Thyroid gland (tissue), 4 donors: ENCODE measurements at regions not wholly inside any gene's neighbourhood (a gene's known extent, or its start where the extent isn't known, plus 50 kb on each side); places are given as distances from the start of the nearest gene placed in this dataset.

ENCODE experiments used
- DNase-seq, 2 donors: peaks; one replicate each; pipeline ENCODE4 v3.0.0-alpha.2; 2019
- H3K27ac ChIP-seq, 3 donors: fragments of 200-600 bp; sonication (generic); 1 replicate in 2 of 3; 2 replicates in 1 of 3; pipeline ENCODE4 v1.5.1; 2016 to 2019; ENCODE audit warnings: mild to moderate bottlenecking in 1 of 3, moderate library complexity in 1 of 3
- H3K27me3 ChIP-seq: fragments of 200-600 bp; sonication (generic); one replicate; pipeline ENCODE4 v1.5.1; 2019
- H3K36me3 ChIP-seq, 2 donors: fragments of 200-600 bp; sonication (generic); one replicate each; pipeline ENCODE4 v1.5.1; 2016 to 2019
- H3K4me1 ChIP-seq, 2 donors: fragments of 200-600 bp; sonication (generic); one replicate each; pipeline ENCODE4 v1.5.1; 2017 to 2019
- H3K4me3 ChIP-seq, 3 donors: fragments of 200-600 bp; sonication (generic); replicated peaks in 1 of 3; 1 replicate in 2 of 3; 2 replicates in 1 of 3; pipeline ENCODE4 v1.5.1; 2016; ENCODE audit warnings: mild to moderate bottlenecking in 1 of 3
- H3K9me3 ChIP-seq: fragments of 200-600 bp; sonication (generic); one replicate; pipeline ENCODE4 v1.5.1; 2017
- CTCF ChIP-seq, 6 experiments: fragments of 200-600 bp in 3 of 6; fragments of 450-650 bp in 3 of 6; sonication (generic) in 3 of 6; IDR thresholded peaks; one replicate each; pipeline ENCODE4 v1.5.1; 2016 to 2019; ENCODE audit warnings: antibody characterized with exemption in 6 of 6, mild to moderate bottlenecking in 2 of 6, inconsistent platforms in 1 of 6, moderate library complexity in 1 of 6
- POLR2A ChIP-seq, 2 donors: fragments of 450-650 bp; IDR thresholded peaks; one replicate each; pipeline ENCODE4 v1.6.1; 2017; ENCODE audit warnings: antibody characterized with exemption in 2 of 2, mild to moderate bottlenecking in 2 of 2, moderate library complexity in 1 of 2
- WGBS, 2 donors: methylation state at CpG; one replicate each; pipeline ENCODE4 v1.1.5; 2017; 5-methylcytosine and 5-hydroxymethylcytosine counted together
- intact Hi-C: fragments of 100-400 bp; cut with DNase I; formaldehyde crosslinking; loops from one replicate; pipeline ENCODE4 v1.15.1; 2023

- Histone ChIP-seq H3K4me3 (no peak overlapping the region), H3K36me3 (no peaks in the 10 kb centered on the region), H3K27me3 (no peaks in the 10 kb centered on the region), H3K4me1 (no peaks in the 10 kb centered on the region), H3K27ac (no peak overlapping the region), H3K9me3 (no peaks in the 10 kb centered on the region)
- no peak for DNase-seq
- no peak for TF ChIP-seq POLR2A (IDR thresholded peaks at IDR 0.05)
- TF ChIP-seq CTCF (IDR thresholded peaks at IDR 0.05): no peak
- WGBS, 2 donors: 32 to 49% methylated on average over 3 of the region's 3 CpGs
- intact Hi-C loops: no loop called here
Observed at GRCh38 chr13:40243982-40244381, 422.5 kb downstream of the FOXO1 start.

- DNase-seq: no peak
- no peaks in the 10 kb centered on the region for H3K36me3 ChIP-seq
- intact Hi-C loops: no loop called here
- H3K27ac ChIP-seq: no peak overlapping the region
- no peak overlapping the region for H3K4me3 ChIP-seq
- 68 to 72% methylated on average over 3 of the region's 3 CpGs for WGBS, 2 donors
- TF ChIP-seq POLR2A (IDR thresholded peaks at IDR 0.05) (no peak), CTCF (IDR thresholded peaks at IDR 0.05) (no peak)
- H3K9me3 ChIP-seq: no peaks in the 10 kb centered on the region
- no peaks in the 10 kb centered on the region for H3K4me1 ChIP-seq
- no peaks in the 10 kb centered on the region for H3K27me3 ChIP-seq
Observed at GRCh38 chr13:40245567-40245966, 420.9 kb downstream of the FOXO1 start.

- H3K4me1 ChIP-seq: peaks cover 0 to 9% of the 10 kb centered on the region in 2 donors
- TF ChIP-seq POLR2A (IDR thresholded peaks at IDR 0.05): no peak
- intact Hi-C loops: no loop called here
- H3K36me3 ChIP-seq: no peaks in the 10 kb centered on the region
- DNase-seq: no peak
- no peaks in the 10 kb centered on the region for H3K27me3 ChIP-seq
- no peaks in the 10 kb centered on the region for H3K9me3 ChIP-seq
- H3K27ac ChIP-seq: no peak overlapping the region
- no peak overlapping the region for H3K4me3 ChIP-seq
Observed at GRCh38 chr13:40247845-40248244, 418.6 kb downstream of the FOXO1 start.

GRCh38 chr13:40251343-40252032, 415.0 kb downstream of the FOXO1 start:
- Histone ChIP-seq H3K9me3 (no peaks in the 10 kb centered on the region), H3K36me3 (no peaks in the 10 kb centered on the region), H3K4me1 (peaks cover 0 to 25% of the 10 kb centered on the region in 2 donors), H3K4me3 (no peak overlapping the region), H3K27me3 (no peaks in the 10 kb centered on the region), H3K27ac (peak overlapping the region in 2 of 3 donors; percentile 21 to 27)
- intact Hi-C loops: no loop called here
- no peak for DNase-seq
- no peak for TF ChIP-seq CTCF (IDR thresholded peaks at IDR 0.05)
- TF ChIP-seq POLR2A (IDR thresholded peaks at IDR 0.05): no peak
- WGBS, 2 donors: 41 to 86% methylated on average over 1 of the region's 1 CpG

- Histone ChIP-seq H3K27me3 (no peaks in the 10 kb centered on the region), H3K27ac (peak overlapping the region in 1 of 3 donors; percentile 21), H3K4me3 (no peak overlapping the region), H3K4me1 (peaks cover 0 to 25% of the 10 kb centered on the region in 2 donors), H3K36me3 (no peaks in the 10 kb centered on the region), H3K9me3 (no peaks in the 10 kb centered on the region)
- intact Hi-C loops: no loop called here
- no peak for DNase-seq
- 72 to 84% methylated on average over 3 of the region's 3 CpGs for WGBS, 2 donors
- TF ChIP-seq CTCF (IDR thresholded peaks at IDR 0.05) (no peak), POLR2A (IDR thresholded peaks at IDR 0.05) (no peak)
Observed at GRCh38 chr13:40252241-40252640, 414.2 kb downstream of the FOXO1 start.
